ENCODE measurements at regions not wholly inside any gene's neighbourhood (a gene's known extent, or its start where the extent isn't known, plus 50 kb on each side); places are given as distances from the start of the nearest gene placed in this dataset.

DNA sequence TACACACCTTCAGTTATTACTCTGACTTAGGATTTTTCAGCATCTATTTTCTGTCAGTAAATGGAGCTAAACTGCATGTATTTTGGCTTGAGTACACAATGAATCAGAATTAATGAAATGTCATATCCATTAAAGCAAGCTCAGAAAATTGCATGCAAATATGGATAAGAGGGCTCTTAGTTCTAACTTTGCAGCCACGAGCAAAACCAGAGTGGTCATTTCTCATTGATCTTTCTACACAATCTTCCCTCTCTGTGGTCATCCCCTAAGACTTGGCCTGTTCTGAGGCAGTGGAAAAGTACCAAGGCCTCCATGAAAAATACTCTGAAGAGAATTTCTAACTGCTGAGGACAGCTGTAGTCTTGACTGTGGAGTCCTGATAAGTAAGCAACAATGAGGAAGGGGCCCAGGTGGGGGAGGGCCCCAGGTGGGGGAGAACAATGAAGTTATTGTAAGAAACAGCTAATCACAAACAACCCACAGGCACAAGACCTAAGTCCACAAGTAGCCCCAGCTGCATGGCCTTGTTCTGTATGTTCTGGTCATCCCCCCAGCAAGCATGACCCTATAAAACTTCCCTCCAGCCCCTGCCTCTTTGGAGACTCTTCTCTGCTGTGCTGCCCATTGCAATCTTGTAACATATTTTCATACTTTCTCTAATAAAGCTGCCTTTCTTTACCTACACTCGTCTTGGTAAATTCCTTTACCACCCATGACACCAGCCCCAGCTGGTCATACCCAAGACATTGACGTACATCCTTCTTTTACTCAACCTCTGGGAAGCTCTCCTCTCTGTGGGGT, 230.3 kb downstream of the TDRD15 start:
- TF ChIP-seq CTCF (IDR thresholded peaks at IDR 0.05; ENCODE audit: low read depth, low read length, poor library complexity, severe bottlenecking), result no peak
- TF ChIP-seq EZH2phosphoT487 (IDR thresholded peaks at IDR 0.05; ENCODE audit: borderline replicate concordance, low read length), result no peak
